PC-9 (cell line): ENCODE measurements at regions not wholly inside any gene's neighbourhood (a gene's known extent, or its start where the extent isn't known, plus 50 kb on each side); places are given as distances from the start of the nearest gene placed in this dataset.

Experiments
- BruUV-seq: library from RNA; stranded (reverse); fragments of 400-500 nt; replicated peaks from 2 replicates; lab custom pipeline; 2021; lab: Mats Ljungman, UMichigan
- CTCF ChIA-PET: fragments of 300-600 bp; sonication (Branson Sonifier 250); formaldehyde crosslinking; loops from one replicate; lab custom pipeline; 2022; ENCODE audit warnings: antibody characterized with exemption; lab: Charles Lee
- POLR2A ChIA-PET: fragments of 300-600 bp; sonication (Branson Sonifier 250); formaldehyde crosslinking; loops from one replicate; lab custom pipeline; 2022; ENCODE audit warnings: antibody characterized with exemption; ENCODE audit not compliant: unreplicated experiment; lab: Charles Lee
- DNase-seq, 2 experiments: peaks; one replicate each; pipeline versions ENCODE4 v3.0.0 to v3.0.0-alpha.2; 2015 to 2022; ENCODE audit warnings: mixed read lengths in 1 of 2
- H2AFZ ChIP-seq: fragments of 200-600 bp; sonication (generic); 2 replicates; pipeline ENCODE4 v1.8.1; 2017; ENCODE audit warnings: antibody characterized with exemption
- H3F3A ChIP-seq: fragments of 200-600 bp; sonication (generic); 2 replicates; pipeline ENCODE4 v1.8.1; 2017; ENCODE audit warnings: antibody characterized with exemption, mild to moderate bottlenecking, low read depth; ENCODE audit not compliant: insufficient read depth
- H3K27ac ChIP-seq: fragments of 200-600 bp; sonication (generic); 2 replicates; pipeline ENCODE4 v1.6.1; 2016; ENCODE audit warnings: mixed run types
- H3K27me3 ChIP-seq: fragments of 200-600 bp; sonication (generic); 2 replicates; pipeline ENCODE4 v1.6.1; 2016; ENCODE audit warnings: low read depth, mixed run types; ENCODE audit not compliant: insufficient read depth
- H3K36me3 ChIP-seq: fragments of 200-600 bp; sonication (generic); 2 replicates; pipeline ENCODE4 v1.6.1; 2016; ENCODE audit warnings: low read depth, mixed run types
- H3K4me1 ChIP-seq: fragments of 200-600 bp; sonication (generic); replicated peaks from 2 replicates; pipeline ENCODE4 v1.6.1; 2016; ENCODE audit warnings: mixed run types; ENCODE audit not compliant: insufficient read depth
- H3K4me2 ChIP-seq: fragments of 200-600 bp; sonication (generic); 2 replicates; pipeline ENCODE4 v1.6.1; 2017; ENCODE audit warnings: mixed run types
- H3K4me3 ChIP-seq: fragments of 200-600 bp; sonication (generic); 2 replicates; pipeline ENCODE4 v1.6.1; 2016; ENCODE audit warnings: mixed run types
- H3K79me2 ChIP-seq: fragments of 200-600 bp; sonication (generic); 2 replicates; pipeline ENCODE4 v1.6.1; 2017; ENCODE audit warnings: low read depth, mixed run types
- H3K9me2 ChIP-seq: fragments of 200-600 bp; sonication (generic); 2 replicates; pipeline ENCODE4 v1.8.1; 2017; ENCODE audit warnings: mild to moderate bottlenecking; ENCODE audit not compliant: insufficient read depth
- H3K9me3 ChIP-seq: fragments of 200-600 bp; sonication (generic); 2 replicates; pipeline ENCODE4 v1.8.1; 2016; ENCODE audit warnings: low read depth; ENCODE audit not compliant: insufficient read depth
- H4K20me1 ChIP-seq: fragments of 200-600 bp; sonication (generic); 2 replicates; pipeline ENCODE4 v1.8.1; 2017; ENCODE audit not compliant: insufficient read depth
- EZH2 ChIP-seq: fragments of 200-600 bp; sonication (generic); IDR thresholded peaks from 2 replicates; pipeline ENCODE4 v1.8.0; 2017; ENCODE audit warnings: antibody characterized with exemption, low read depth
- intact Hi-C: fragments of 100-400 bp; cut with micrococcal nuclease; formaldehyde crosslinking; loops from one replicate; pipeline ENCODE4 v1.10.0; 2022; ENCODE audit not compliant: unreplicated experiment
- TF ChIP-seq, protein P1 (sequence below): fragments of 200-600 bp; sonication (generic); conservative IDR thresholded peaks from 2 replicates; pipeline ENCODE4 v1.6.1; 2017; ENCODE audit warnings: mixed run types, antibody characterized with exemption, mild to moderate bottlenecking, moderate library complexity

DNA sequence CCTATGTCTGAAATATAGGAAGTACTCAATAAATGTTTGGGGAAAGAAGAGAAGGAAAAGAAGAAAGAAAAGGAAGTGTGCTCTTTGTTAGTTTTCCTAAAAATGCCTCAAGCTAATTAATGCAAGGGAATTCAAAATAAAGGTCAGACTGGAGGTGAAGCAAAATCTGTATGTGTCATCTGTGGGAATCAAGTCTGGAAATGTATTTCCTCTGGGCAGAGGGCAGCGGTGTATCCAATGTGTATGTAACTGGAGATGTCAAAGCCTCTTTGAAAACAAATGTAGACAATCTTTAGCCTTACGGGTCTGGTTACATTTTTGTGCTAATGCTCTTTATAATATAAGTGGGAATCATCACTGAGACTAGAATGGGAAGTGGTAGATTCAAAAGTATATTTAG, 471.4 kb downstream of the MAN2A1 start:
- no peak for DNase-seq
- H3K36me3 ChIP-seq: no peaks in the 10 kb centered on the region
- no peaks in the 10 kb centered on the region for H3F3A ChIP-seq
- intact Hi-C loops: no loop called here
- no TSS peak for BruUV-seq
- POLR2A ChIA-PET: no interaction called here
- no peak for TF ChIP-seq EZH2
- no peak overlapping the region for H2AFZ ChIP-seq
- no peak overlapping the region for H3K4me3 ChIP-seq
- no peaks in the 10 kb centered on the region for H3K9me2 ChIP-seq
- no peaks in the 10 kb centered on the region for H3K27me3 ChIP-seq
- H3K4me2 ChIP-seq: no peak overlapping the region
- no peak overlapping the region for H3K27ac ChIP-seq
- no peaks in the 10 kb centered on the region for H3K9me3 ChIP-seq
- no peaks in the 10 kb centered on the region for H4K20me1 ChIP-seq
- CTCF ChIA-PET: no interaction called here
- H3K79me2 ChIP-seq: no peaks in the 10 kb centered on the region
- no peaks in the 10 kb centered on the region for H3K4me1 ChIP-seq

DNA sequence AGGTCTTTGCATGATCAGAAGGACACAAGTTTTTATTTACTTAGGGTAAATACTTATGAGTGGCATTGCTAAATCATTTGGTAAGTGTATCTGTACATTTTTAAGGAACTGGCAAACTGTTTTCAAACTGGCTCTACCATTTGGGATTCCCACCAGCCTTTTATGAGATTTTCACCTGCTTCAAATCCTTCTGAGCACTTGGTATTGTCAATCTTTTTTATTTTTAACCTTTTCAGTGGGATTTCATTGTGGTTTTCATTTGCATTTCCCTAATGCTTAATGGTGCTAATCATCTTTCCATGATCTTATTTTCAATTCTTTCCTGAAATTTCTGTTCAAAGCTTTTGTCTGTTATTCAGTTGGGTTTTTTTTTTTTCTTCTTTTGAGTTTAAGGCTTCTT, 475.6 kb downstream of the MAN2A1 start:
- Histone ChIP-seq H2AFZ (no peak overlapping the region), H3K9me3 (no peaks in the 10 kb centered on the region), H3K27ac (no peak overlapping the region), H3F3A (no peaks in the 10 kb centered on the region), H3K79me2 (no peaks in the 10 kb centered on the region), H3K4me3 (no peak overlapping the region), H3K27me3 (no peaks in the 10 kb centered on the region), H3K36me3 (no peaks in the 10 kb centered on the region), H3K4me2 (no peak overlapping the region), H4K20me1 (no peaks in the 10 kb centered on the region), H3K9me2 (no peaks in the 10 kb centered on the region), H3K4me1 (no peaks in the 10 kb centered on the region)
- no peak for TF ChIP-seq EZH2
- TF ChIP-seq, protein P1, sequence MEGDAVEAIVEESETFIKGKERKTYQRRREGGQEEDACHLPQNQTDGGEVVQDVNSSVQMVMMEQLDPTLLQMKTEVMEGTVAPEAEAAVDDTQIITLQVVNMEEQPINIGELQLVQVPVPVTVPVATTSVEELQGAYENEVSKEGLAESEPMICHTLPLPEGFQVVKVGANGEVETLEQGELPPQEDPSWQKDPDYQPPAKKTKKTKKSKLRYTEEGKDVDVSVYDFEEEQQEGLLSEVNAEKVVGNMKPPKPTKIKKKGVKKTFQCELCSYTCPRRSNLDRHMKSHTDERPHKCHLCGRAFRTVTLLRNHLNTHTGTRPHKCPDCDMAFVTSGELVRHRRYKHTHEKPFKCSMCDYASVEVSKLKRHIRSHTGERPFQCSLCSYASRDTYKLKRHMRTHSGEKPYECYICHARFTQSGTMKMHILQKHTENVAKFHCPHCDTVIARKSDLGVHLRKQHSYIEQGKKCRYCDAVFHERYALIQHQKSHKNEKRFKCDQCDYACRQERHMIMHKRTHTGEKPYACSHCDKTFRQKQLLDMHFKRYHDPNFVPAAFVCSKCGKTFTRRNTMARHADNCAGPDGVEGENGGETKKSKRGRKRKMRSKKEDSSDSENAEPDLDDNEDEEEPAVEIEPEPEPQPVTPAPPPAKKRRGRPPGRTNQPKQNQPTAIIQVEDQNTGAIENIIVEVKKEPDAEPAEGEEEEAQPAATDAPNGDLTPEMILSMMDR: no peak
- BruUV-seq: no TSS peak
- no peak for DNase-seq
- intact Hi-C loops: no loop called here
- ChIA-PET CTCF (no interaction called here), POLR2A (no interaction called here)

- Histone ChIP-seq H3K4me2 (no peak overlapping the region), H2AFZ (no peak overlapping the region), H3K27ac (no peak overlapping the region), H3K9me2 (no peaks in the 10 kb centered on the region), H3K4me3 (no peak overlapping the region), H4K20me1 (no peaks in the 10 kb centered on the region), H3K4me1 (no peaks in the 10 kb centered on the region), H3K9me3 (no peaks in the 10 kb centered on the region), H3K27me3 (no peaks in the 10 kb centered on the region), H3K36me3 (no peaks in the 10 kb centered on the region), H3K79me2 (no peaks in the 10 kb centered on the region), H3F3A (no peaks in the 10 kb centered on the region)
- BruUV-seq: no TSS peak
- ChIA-PET POLR2A (no interaction called here), CTCF (no interaction called here)
- intact Hi-C loops: no loop called here
- no peak for DNase-seq
- TF ChIP-seq, protein P1: no peak
- no peak for TF ChIP-seq EZH2
These were observed 477.7 kb downstream of the MAN2A1 start for GRCh38 chr5:110167384-110167783.

- no peaks in the 10 kb centered on the region for H3F3A ChIP-seq
- BruUV-seq: no TSS peak
- no peak for DNase-seq
- no peaks in the 10 kb centered on the region for H3K9me3 ChIP-seq
- H4K20me1 ChIP-seq: no peaks in the 10 kb centered on the region
- H3K4me1 ChIP-seq: no peaks in the 10 kb centered on the region
- no peak overlapping the region for H3K4me3 ChIP-seq
- H3K27ac ChIP-seq: no peak overlapping the region
- H3K36me3 ChIP-seq: no peaks in the 10 kb centered on the region
- H2AFZ ChIP-seq: no peak overlapping the region
- no peaks in the 10 kb centered on the region for H3K9me2 ChIP-seq
- no peaks in the 10 kb centered on the region for H3K27me3 ChIP-seq
- ChIA-PET POLR2A (no interaction called here), CTCF (no interaction called here)
- no peak overlapping the region for H3K4me2 ChIP-seq
- intact Hi-C loops: no loop called here
- H3K79me2 ChIP-seq: no peaks in the 10 kb centered on the region
- TF ChIP-seq, protein P1: no peak
- no peak for TF ChIP-seq EZH2
These were observed 479.7 kb downstream of the MAN2A1 start for GRCh38 chr5:110169461-110169860.
